ENCODE measurements at regions not wholly inside any gene's neighbourhood (a gene's known extent, or its start where the extent isn't known, plus 50 kb on each side); places are given as distances from the start of the nearest gene placed in this dataset.

GRCh38 chr4:31040106-31040505, 319.9 kb downstream of the PCDH7 start:
- TF ChIP-seq POLR2A (IDR thresholded peaks at IDR 0.05) (no peak), CTCF (IDR thresholded peaks at IDR 0.05) (no peak), EP300 (IDR thresholded peaks at IDR 0.05) (no peak)
